HG03520 (cell line): ENCODE measurements at regions not wholly inside any gene's neighbourhood (a gene's known extent, or its start where the extent isn't known, plus 50 kb on each side); places are given as distances from the start of the nearest gene placed in this dataset.

ENCODE experiments used
- ATAC-seq: cut with Tn5 transposase; IDR thresholded peaks from one replicate; pipeline ENCODE4 v1.9.1; 2021; ENCODE audit warnings: mild to moderate bottlenecking, moderate library complexity; ENCODE audit not compliant: unreplicated experiment

DNA sequence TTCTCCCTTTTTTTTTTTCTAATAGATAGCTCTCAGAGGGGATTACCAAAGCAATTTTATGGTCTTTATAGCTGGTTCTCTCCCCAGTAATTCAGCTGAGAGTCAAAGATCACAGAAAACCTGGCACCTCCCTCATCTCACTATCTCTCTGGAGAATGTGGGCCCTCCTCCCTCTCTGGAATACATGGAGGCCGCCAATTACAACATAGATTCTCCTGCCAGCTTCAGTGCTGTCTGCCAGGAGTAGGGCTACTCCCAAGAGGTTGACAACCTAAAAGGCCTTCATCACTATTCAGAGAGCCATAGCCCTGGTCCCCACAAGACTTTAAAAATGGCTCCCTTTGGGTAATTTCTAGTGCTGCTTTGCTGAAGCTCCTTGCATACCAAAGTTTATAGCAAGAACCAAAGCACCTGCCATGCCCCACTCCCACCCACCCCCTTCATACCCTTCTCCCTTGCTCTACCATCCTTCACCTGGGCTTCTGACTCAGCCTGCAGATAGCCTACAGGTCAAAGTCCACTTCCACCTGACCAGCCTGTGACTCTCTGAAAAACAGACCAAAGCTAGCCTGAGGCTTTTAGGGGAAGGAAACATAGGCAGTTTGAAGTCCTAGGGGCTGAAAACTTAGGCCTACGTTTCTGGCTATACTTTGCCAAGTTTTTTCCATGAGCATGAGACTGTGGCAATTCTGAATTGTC is 472.3 kb downstream of the TNS1 start:
- ATAC-seq = no peak

DNA sequence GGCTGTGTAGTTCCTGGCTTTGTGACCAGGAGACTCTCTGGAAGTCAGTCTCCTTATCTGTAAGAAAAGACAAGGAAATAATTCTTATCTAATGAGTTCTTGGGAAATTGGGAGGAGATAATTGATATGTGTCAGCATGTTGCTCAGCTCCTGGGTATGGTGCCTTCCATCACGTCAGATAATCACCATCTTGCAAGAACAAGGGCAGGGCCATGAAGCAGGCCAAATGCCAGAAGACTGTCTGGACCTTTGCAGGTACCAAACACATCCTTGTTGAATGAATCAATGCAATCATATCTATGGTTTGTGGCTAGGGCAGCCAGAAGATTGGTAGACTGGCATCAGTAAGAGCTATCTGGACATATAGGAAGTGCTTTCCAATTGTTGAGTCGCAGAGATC is 473.5 kb downstream of the TNS1 start:
- no peak for ATAC-seq

DNA sequence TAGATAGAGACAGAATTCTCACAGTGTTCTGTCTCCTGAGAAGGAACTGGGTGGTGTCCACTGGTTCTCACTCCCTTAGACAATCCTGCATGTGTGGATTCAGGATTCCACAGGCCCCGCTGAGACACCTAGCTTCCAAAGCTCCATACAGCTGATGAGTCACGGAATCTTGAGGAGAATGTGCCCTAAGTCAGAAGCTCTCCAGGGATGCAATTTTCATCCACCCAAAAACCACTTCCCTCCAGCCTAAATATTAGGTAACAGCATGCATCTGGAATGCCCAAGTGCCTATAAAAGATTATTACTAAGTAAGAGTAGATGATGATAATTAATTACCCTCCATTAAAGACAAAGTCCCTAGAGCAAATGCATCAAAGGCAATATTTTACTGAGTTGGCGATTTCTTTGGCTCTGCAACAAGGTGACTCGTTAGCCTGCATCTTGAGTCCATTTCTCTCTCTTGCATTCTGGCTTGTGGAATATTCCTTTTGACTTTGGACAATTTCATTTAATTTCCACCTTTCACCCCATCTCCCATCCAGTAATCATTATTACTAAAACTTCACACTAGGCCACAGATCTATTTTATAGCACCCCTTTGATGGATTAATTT is 475.1 kb downstream of the TNS1 start:
- no peak for ATAC-seq

DNA sequence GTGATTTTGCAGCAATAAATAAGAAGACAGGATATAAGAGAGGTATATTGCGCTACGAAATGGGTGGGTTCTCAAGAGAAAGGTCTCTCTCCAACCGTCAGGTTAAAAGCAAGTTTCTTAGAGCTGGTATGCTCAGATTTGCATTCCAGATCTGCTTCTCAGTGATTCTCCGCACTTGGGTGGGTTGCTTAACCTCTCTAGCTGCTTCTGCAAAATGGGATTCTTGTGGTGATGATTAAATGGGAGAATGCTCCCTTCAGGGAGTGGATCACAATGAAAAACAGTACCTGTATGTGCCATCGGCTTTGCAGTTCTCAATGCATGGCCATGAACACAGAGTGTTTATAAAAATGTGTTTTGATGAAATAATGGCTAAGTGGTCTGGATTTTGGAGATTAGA is 477.7 kb downstream of the TNS1 start:
- no peak for ATAC-seq

DNA sequence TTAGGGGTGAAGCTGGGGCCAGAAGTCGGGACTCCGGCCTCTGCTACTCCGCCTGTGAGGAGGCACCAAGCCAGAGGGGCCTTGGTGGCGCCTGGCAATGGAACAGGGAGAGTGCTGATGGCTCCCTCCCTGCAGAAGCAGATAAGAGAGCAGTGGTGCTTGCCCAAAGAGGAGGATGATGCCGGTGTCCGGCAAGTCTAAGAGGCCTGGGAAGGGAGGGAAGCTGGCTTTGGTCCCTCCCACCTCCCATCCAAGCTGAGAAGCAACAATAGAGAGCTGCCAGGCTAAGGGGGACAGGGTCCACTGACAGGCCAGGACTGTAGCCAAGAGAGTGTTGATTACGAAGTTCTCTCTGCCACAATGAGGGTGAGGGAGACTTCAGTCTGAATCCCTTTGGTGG is 479.5 kb downstream of the TNS1 start:
- no peak for ATAC-seq

DNA sequence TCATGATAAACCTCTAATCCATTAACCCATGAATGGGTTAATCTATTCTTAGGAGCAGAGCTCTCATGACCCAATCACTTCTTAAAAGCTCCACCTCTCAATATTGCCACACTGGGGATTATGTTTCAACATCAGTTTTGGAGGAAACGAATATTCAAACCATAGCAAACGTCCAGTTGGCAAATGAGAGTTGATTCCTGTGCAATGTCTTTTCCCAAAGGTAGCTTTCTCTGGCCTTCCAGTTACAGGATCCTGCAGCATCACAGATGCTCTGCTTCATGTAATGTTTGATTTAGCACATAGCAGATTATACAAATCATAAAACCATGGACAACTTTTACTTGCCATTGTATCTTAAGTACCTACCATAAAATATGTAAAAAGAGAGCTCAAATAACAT is 481.0 kb downstream of the TNS1 start:
- ATAC-seq = no peak

DNA sequence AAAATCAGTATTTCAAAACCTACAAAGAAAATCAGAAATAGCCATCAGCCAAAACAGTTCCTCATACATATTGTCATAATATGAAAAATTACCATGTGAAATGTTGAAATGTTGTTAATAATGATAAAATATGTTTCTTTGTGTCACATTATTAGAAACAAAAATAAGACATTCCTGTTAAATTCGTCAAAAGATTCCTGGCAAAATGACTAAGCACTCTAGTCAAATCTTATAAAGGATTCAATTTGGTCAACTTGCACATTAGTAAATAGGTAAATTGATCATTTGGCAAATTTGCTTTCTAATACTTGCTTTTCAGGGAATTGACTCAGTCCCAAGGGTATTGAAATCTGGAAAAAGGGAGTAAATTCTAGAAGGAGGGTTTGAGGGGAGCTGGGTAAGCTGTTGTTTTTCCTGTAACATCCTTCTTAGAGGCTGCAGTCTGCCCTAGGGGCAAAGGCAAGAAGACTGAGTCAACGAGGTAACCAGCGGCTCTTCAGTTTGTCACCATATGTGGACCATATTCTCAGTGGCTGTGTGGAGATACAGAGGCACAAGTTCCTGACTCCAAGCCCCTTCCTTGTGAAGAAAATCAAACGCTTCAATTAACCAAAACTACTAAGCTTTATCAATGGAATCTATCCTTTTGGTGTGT is 482.3 kb downstream of the TNS1 start:
- no peak for ATAC-seq

DNA sequence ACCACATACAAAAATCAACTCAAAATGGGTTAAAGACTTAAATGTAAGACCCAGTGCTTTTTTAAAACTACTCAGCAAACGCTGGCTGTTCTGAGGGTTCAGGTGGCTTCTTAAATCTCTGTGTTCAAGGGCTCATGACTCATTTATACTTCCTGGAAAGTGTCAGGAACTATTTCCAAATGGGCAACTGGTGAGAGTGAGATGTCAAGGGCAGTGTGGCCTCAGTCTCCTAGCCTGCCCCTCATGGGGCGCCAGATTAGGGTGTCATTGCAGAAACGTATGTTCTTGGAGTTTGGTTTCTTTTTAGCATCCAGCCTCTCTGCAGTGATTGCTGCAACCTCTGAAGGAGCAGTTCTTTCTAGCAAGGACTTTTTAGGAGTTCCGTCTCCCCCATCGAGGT is 485.4 kb downstream of the TNS1 start:
- no peak for ATAC-seq

DNA sequence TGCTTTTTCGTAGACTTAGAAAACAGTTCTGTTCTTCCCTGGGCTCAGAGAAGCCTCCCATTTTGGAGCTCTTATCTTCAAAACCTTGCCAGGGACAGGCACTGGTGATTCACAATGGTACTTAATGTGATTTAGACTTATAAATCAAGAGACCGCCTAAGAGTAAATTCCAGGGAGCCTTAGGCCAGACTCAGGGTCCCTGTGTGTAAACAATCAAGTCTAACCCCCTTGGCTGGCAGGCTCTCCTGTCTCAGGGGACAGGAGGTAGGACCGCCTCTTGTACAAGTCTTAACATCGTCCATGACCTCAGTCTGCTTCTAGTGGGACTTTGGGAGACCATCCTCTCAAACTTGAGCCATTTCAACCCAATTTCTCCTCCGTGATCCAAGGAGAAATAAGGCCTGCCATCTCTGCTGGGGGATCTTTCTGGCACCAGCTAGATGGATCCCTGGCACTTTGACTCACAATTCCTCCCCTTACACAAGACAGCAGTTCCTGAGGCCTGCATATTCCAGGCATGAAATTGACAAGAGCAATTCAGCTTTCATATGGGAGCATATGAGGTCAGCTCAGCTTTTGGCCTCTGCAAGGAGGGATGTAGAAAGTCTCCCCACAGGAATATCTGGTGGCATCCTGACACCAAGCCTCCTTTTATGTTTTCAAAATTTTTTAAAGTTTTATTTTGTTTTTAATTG is 487.0 kb downstream of the TNS1 start:
- ATAC-seq = no peak

DNA sequence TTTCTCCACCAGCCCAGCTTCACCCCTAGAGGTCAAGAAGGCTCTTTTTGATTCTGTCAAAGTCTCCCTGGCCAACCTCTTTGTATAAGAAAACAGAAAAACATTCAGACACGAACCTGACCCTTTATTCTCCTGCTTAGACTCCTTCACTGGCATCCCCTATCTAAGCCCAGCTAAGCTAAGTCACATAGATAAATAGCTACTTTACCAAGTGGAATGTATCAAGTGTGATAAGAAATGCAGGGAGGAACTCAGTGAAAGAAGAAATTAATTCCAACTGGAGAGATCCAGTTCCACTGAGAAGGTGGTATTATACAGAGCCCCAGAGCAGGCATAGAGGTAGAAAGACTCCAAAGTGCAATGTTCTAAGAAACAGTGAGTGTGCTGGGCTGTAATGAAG is 489.5 kb downstream of the TNS1 start:
- no peak for ATAC-seq

DNA sequence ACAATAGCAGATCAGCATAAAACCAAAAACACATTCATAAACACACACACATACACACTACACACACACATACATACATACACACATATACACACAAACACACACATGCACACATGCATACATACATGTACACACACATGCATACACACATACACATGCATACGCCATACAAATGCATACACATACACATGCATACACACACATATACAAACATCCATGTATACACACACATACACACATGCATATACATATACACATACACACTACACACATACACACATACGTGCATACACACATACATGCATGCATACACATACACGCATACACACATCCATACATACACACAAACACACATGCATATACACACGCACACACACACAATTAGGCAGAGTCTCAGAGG is 490.1 kb downstream of the TNS1 start:
- no peak for ATAC-seq

DNA sequence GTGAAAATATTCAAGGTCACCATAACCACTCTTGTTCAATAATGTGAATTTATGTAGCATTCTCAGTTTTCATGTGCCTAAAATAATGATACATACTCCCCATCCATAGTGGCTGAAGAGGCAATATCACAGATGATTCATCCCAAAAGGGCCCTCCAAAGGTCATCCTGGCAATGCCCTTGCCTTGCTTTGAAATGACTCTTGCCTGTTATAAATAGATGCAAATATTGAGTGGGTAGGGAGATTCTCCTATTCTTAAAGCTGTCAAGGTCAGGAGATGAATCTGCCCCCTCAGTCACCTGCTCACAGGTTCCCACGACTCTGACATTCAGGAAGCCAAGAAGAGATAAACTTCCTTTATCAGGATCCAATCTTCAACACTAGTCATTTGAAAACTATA is 490.5 kb downstream of the TNS1 start:
- ATAC-seq = no peak

DNA sequence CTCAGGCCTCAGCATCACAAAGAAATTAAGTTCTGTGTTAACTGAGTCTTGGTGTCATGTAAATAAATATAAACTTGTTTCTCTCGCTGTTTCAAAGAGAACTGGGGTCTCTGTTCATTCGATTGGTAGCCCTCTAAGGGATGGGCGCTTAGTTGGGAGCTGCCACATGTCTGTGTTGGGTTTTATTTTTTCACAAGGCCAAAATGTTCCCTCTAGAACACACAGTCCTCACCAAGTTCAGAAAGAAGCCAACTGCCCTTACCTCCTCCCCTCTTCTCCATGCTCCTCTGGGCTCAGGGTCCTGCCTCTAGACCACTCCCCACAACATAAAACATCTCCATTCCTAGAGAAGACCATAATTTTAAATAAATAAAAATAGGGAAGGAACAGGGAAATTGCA is 490.9 kb downstream of the TNS1 start:
- no peak for ATAC-seq

DNA sequence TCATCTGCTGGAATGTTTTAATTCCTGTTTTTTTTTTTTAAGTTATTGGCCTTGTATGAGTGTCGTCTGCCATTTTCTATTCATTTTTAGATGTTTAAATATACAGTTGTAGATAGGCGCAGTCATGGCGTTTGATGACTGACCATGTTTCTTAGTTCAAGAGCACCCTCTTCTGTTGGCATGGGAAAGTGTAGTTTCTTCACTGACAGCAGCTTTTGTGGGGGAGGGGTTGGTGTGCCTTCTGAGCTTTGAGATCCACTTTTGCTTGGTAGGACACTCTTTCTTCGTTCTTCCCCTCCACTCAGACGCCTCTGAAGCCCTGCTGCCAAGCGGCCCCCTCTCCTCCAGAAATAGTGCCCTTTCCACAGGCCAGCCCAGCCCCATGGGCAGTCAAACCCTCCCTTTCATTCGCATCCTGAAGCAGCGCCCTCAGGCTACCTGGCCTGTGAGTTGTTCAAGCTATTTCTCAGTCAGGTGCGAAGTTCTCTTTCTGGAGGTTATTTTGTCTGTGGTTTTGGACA is 492.0 kb downstream of the TNS1 start:
- ATAC-seq = no peak

DNA sequence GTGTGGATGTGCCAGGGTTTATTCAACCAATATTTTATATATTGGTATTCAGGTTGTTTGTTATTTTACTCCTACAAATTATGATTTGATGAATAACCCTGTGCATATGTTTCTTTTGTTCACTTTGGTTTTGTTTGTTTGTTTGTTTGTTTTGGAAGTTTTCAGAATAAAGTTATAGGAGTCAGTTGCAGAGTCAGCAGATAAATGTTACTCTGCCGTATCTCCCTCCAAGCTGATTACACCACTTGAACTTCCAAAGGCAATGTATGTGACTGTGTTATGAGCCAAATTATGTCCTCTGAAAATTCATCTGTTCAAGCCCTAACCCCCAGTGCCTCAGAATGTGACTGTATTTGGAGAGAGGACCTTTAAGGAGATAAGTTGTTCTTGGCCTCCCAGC is 497.5 kb downstream of the TNS1 start:
- no peak for ATAC-seq

DNA sequence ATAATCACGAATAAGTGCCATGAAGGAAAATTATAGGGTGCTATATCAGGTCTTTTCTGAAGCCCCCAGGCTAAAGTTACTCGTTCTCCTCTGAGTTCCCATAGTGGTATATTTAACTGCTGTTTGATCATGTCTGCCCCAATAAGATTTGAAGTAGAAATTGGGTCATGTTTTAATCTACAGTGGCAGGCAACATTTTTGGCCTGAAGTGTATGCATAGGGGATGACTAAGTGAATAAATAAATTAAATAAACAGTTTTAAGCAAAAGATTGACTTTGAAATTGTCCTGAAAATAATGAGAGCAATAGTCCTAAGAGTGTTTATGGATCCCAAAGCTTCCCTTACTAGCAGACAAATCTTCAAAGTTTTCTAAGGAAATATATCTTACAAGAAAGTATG is 500.9 kb downstream of the TNS1 start:
- ATAC-seq = no peak

DNA sequence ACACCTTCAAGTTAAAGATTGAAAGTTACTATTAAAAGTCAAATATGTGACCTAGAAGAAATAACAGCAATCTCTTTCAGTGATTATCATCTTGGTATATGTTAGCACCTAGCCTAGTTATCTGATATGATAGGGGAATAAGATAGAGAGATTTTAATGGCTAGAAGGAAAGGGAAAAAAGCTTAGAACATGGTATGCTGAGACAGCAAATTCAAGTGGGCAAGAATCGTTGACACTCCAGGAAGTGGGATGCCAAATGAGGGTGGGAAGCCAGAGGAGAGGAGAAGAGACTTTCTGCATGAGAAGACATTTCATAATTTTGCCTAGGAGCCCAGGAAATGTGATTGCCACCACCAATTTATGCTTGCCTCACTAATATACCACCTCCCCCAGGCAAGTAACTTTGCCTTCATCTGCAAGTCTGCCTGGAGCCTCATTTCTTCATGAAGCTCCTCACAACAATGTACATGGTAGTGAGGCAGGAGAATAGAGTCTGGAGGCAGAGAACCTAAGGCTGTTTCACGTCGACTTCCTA is 504.9 kb downstream of the TNS1 start:
- no peak for ATAC-seq

DNA sequence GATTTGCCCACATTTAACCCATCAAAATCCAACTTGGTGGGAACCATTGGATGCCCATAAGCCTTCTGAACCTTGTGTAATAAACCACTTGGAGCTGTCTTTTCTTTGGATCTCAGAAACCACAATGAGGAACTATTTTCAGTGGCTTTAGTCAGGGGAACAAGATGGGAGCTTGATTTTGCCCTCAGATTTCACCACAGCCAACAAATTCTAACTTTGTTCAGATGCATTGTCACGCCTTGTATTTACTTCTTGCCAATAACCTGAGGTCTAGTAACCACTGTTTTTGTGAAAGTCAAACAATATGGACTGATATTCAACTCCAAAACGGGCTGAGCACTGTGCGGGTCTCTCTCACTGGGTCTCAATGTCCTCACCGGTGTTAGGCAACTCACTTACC is 508.2 kb downstream of the TNS1 start:
- no peak for ATAC-seq

DNA sequence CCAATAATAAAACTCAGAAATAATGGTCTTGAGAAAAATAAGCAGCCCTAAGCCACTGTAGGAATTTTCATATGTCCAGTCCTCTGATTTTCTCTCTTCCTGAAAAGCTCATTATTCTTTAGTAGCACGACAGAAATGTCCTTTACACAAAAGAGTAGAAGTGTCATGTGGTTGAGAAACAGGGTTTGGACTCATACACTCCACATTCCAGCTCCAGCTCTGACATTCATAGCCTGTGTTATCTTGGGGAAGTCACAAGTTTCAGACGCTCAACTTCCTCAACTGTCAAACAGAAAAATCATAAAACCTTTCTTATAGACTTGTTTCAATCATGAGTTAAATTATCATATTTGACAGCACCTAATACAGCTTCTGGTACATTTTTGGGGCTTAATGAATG is 511.5 kb downstream of the TNS1 start:
- no peak for ATAC-seq

DNA sequence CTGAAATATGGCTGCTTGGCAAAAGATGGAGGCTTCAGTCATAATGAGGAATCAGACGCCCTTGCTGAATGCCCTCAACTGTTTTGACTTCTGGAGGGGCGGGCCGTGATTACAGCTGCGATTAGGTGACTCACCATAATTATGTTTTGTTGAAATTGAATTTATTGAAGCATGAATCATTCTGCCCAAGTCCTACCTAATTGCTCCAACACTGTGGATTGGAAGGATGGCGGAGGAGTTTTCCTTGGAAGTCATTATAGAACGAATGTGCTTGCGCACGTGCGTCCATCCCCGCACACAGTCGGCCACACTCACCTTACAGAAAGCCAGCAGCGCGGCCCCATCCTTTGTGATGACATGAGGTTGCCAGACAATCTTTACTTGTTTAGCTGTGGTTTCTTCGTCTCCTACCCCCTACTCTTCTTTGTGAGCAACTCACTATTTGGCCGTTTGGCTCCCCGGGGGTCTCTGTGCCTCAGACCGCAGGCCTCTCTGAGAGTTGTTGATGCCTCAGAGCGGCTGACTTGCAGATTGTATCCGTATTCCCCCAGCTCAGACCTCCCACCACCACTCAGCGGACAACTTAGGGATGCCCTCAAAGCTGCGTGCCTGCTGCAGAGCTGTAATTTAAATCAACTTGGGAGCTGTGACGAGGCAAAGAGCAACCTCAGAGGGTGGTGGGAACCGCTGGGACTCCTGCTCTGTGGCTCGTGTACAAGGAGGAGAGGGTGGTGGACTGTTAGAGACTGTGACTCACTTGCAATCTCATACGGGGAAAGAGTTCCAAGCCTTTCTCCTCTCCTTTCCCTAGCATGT is 513.4 kb downstream of the TNS1 start:
- ATAC-seq = no peak

DNA sequence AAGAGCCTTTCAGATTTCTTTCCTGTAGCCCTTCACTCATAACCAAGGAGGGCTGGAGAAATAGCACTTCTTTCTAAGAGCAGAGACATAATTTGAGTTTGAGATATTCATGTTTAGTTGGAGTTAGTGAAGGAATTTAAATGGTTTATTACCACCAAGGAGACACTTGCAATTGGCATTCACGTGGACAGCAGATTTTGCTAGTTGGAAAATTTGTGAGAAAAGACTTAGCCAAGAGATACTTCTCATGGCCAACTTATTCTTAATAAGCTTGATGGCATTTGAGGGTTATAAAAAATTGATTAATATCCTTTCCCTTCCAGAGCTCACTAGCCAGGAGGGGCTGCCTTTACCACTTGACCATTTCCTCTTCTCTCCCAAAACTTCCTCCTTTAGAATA is 518.7 kb downstream of the TNS1 start:
- ATAC-seq = no peak
